ENCODE measurements at regions not wholly inside any gene's neighbourhood (a gene's known extent, or its start where the extent isn't known, plus 50 kb on each side); places are given as distances from the start of the nearest gene placed in this dataset.
A peak's percentile ranks its signal among the peaks of the same experiment; 100 is the strongest.

DNA sequence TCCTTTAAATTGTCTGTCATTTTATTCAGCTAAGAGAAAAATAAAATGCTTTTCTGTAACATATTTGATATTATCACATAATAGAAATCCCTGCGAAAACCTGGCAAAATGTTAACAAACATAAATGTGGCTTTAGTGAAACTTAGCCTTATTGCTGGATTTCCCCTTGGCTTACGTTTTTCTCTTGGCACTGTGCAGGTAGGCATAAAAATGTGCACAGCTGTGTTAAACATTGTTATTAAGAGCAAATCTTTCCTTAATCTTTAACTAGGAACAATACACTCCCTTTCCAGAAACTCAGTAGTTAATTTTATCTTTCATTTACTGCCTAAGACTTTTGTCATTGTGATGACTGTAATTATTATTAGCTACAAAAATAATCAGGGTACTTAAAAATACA, 202.4 kb upstream of the GNPDA2 start:
- Histone ChIP-seq H3K79me2 (ENCODE audit: insufficient read depth) (no peaks in the 10 kb centered on the region), H3K27ac (no peak overlapping the region), H3K4me2 (ENCODE audit: unreplicated experiment) (no peak overlapping the region), H3K27me3 (replicated peaks; ENCODE audit: insufficient read depth) (no peaks in the 10 kb centered on the region), H2AFZ (no peak overlapping the region), H3K4me1 (ENCODE audit: insufficient read depth) (no peaks in the 10 kb centered on the region), H3K9ac (no peak overlapping the region), H3F3A (ENCODE audit: insufficient read depth) (no peaks in the 10 kb centered on the region), H3K9me3 (ENCODE audit: low read depth) (no peaks in the 10 kb centered on the region), H4K20me1 (ENCODE audit: insufficient read depth) (no peaks in the 10 kb centered on the region), H3K9me2 (ENCODE audit: insufficient read depth) (no peaks in the 10 kb centered on the region), H3K36me3 (ENCODE audit: low read depth) (no peaks in the 10 kb centered on the region), H3K4me3 (no peak overlapping the region)
- WGBS, 2 experiments (ENCODE audit: low coverage in 1 of 2, low lambda C conversion rate in 2 of 2, missing lambda C conversion rate in 2 of 2), result 33 to 45% methylated on average over 2 of the region's 2 CpGs
- DNase-seq, result no peak
- in situ Hi-C loops (cut with MboI), result no loop called here
- TF ChIP-seq EZH2 (IDR thresholded peaks at IDR 0.05; ENCODE audit: insufficient read depth, poor library complexity, severe bottlenecking), result no peak
- no peak for TF ChIP-seq EZH2phosphoT487 (IDR thresholded peaks at IDR 0.05; ENCODE audit: insufficient read depth, low read depth)

DNA sequence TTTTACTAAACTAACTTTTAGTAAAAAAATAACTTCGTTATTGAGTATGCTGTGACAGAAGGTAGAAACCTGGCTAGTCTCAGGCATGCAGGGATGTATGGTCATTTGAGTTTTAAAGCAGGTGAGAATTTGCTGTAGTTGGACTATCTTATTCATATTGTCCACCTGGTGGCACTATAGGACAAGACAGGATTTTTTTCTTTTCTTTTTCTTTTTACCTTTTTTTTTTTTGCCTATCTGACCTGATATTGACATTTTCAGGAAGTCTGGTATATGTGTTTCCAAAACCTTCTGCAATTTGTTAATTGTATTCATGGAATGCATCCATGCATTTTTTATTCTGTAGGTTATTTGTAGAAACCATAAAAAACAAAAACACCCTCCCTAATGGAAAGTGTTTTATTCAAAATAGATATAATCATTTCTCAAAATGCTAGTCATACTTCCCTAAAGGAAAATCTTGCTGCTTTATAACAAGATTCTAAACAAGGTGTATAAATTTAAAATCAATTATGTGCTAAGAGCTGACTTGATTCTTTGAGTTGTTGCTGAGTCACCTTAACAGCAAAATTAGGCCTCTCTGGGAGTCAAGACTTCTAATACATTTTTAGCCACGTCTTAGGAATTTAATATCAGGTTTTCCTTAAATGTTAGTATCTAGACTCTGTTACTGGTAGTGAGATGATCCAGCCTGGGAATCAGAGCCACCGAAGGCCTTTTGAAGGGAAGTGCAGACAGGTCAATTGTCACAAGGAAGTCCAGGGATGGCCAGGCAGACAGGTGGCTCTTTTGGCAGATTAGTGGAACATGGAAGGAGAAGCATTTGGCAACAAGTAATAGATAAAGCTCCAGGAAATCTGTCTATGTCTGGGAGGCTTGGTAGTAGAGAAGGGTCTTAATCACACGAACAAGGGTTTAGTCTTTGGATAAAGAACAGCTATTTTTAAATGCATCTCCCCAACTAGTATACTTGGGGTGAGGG, 201.3 kb upstream of the GNPDA2 start:
- in situ Hi-C loops (cut with MboI), result no loop called here
- 32 to 38% methylated on average over 4 of the region's 4 CpGs for WGBS, 2 experiments (ENCODE audit: low coverage in 1 of 2, low lambda C conversion rate in 2 of 2, missing lambda C conversion rate in 2 of 2)
- H3K9me2 ChIP-seq (ENCODE audit: insufficient read depth), result no peaks in the 10 kb centered on the region
- TF ChIP-seq EZH2phosphoT487 (IDR thresholded peaks at IDR 0.05; ENCODE audit: insufficient read depth, low read depth), result no peak
- TF ChIP-seq EZH2 (IDR thresholded peaks at IDR 0.05; ENCODE audit: insufficient read depth, poor library complexity, severe bottlenecking), result no peak
- H3K79me2 ChIP-seq (ENCODE audit: insufficient read depth), result no peaks in the 10 kb centered on the region
- H3F3A ChIP-seq (ENCODE audit: insufficient read depth), result no peaks in the 10 kb centered on the region
- H4K20me1 ChIP-seq (ENCODE audit: insufficient read depth), result no peaks in the 10 kb centered on the region
- H3K9me3 ChIP-seq (ENCODE audit: low read depth), result no peaks in the 10 kb centered on the region
- H2AFZ ChIP-seq, result no peak overlapping the region
- no peak overlapping the region for H3K9ac ChIP-seq
- no peak overlapping the region for H3K4me3 ChIP-seq
- DNase-seq, result peak; percentile 50
- H3K27me3 ChIP-seq (replicated peaks; ENCODE audit: insufficient read depth), result no peaks in the 10 kb centered on the region
- H3K27ac ChIP-seq, result no peak overlapping the region
- no peaks in the 10 kb centered on the region for H3K4me1 ChIP-seq (ENCODE audit: insufficient read depth)
- no peaks in the 10 kb centered on the region for H3K36me3 ChIP-seq (ENCODE audit: low read depth)
- no peak overlapping the region for H3K4me2 ChIP-seq (ENCODE audit: unreplicated experiment)

DNA sequence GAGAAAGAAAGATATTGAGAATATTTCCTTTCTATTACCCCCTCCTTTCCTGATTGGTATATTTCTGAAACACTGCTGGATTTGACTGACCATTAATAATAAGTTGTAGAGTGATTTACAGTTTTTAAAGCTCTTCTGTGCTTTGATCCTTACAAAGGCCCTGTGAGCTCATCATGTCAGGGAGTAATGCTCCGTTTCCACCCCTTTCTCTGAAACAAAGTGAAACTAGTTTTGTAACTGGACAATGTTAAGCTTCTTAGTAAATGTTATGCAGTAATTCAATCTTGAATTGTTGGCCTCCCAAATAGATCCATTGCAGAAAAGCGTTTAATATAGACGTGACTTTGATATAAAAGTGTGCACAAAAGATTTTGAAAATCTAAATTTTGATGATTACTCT, 190.1 kb upstream of the GNPDA2 start:
- Histone ChIP-seq H3K4me3 (peak overlapping the region; percentile 72), H2AFZ (peak overlapping the region; percentile 83), H3K79me2 (ENCODE audit: insufficient read depth) (no peaks in the 10 kb centered on the region)

DNA sequence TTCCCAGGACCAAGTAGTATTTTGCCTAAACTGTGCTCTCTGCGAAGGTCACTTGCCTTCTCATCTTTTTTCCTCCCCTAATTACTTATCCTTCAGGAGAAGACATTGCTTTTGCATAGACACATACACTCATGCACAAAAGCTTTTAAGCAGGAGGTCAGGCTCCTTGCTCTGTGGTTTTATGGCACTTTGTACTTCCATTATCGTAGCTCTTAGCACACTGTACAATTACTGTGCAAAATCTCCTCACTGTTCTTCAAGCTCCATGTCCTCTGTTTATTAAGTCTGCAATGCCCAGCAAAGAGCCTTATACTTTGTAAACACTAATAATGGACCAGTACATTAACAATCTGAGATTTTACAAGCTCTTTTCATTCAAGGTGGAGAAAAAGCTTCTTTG, 188.4 kb upstream of the GNPDA2 start:
- WGBS, 2 experiments (ENCODE audit: low coverage in 1 of 2, low lambda C conversion rate in 2 of 2, missing lambda C conversion rate in 2 of 2), result 65 to 77% methylated on average over 2 of the region's 2 CpGs
- Histone ChIP-seq H4K20me1 (ENCODE audit: insufficient read depth) (no peaks in the 10 kb centered on the region), H3K79me2 (ENCODE audit: insufficient read depth) (no peaks in the 10 kb centered on the region), H3K27me3 (replicated peaks; ENCODE audit: insufficient read depth) (no peaks in the 10 kb centered on the region), H2AFZ (no peak overlapping the region), H3K4me1 (ENCODE audit: insufficient read depth) (no peaks in the 10 kb centered on the region), H3K9me3 (ENCODE audit: low read depth) (no peaks in the 10 kb centered on the region), H3K4me2 (ENCODE audit: unreplicated experiment) (no peak overlapping the region), H3K4me3 (no peak overlapping the region), H3F3A (ENCODE audit: insufficient read depth) (no peaks in the 10 kb centered on the region), H3K36me3 (ENCODE audit: low read depth) (no peaks in the 10 kb centered on the region), H3K27ac (no peak overlapping the region), H3K9me2 (ENCODE audit: insufficient read depth) (no peaks in the 10 kb centered on the region), H3K9ac (no peak overlapping the region)
- in situ Hi-C loops (cut with MboI), result no loop called here
- TF ChIP-seq EZH2 (IDR thresholded peaks at IDR 0.05; ENCODE audit: insufficient read depth, poor library complexity, severe bottlenecking) (no peak), EZH2phosphoT487 (IDR thresholded peaks at IDR 0.05; ENCODE audit: insufficient read depth, low read depth) (no peak)
- DNase-seq, result no peak

More for the DNA sequence above, 190.1 kb upstream of the GNPDA2 start:
- H3K36me3 ChIP-seq (ENCODE audit: low read depth), result no peaks in the 10 kb centered on the region
- TF ChIP-seq EZH2phosphoT487 (IDR thresholded peaks at IDR 0.05; ENCODE audit: insufficient read depth, low read depth), result no peak
- no peak for TF ChIP-seq EZH2 (IDR thresholded peaks at IDR 0.05; ENCODE audit: insufficient read depth, poor library complexity, severe bottlenecking)
- H3F3A ChIP-seq (ENCODE audit: insufficient read depth), result no peaks in the 10 kb centered on the region
- H3K9me2 ChIP-seq (ENCODE audit: insufficient read depth), result no peaks in the 10 kb centered on the region
- H4K20me1 ChIP-seq (ENCODE audit: insufficient read depth), result no peaks in the 10 kb centered on the region
- H3K27ac ChIP-seq, result 0 out of 2 replicates have a peak overlapping the region, but pooled peaks have one; percentile 9
- WGBS, 2 experiments (ENCODE audit: low coverage in 1 of 2, low lambda C conversion rate in 2 of 2, missing lambda C conversion rate in 2 of 2), result 2 to 3% methylated on average over 3 of the region's 3 CpGs
- no peaks in the 10 kb centered on the region for H3K4me1 ChIP-seq (ENCODE audit: insufficient read depth)
- in situ Hi-C loops (cut with MboI), result no loop called here
- peak overlapping the region; percentile 62 for H3K9ac ChIP-seq
- H3K9me3 ChIP-seq (ENCODE audit: low read depth), result no peaks in the 10 kb centered on the region
- no peaks in the 10 kb centered on the region for H3K27me3 ChIP-seq (replicated peaks; ENCODE audit: insufficient read depth)
- peak; percentile 62 for DNase-seq
- H3K4me2 ChIP-seq (ENCODE audit: unreplicated experiment), result peak overlapping the region; percentile 83
